M059J (cell line): ENCODE measurements at regions not wholly inside any gene's neighbourhood (a gene's known extent, or its start where the extent isn't known, plus 50 kb on each side); places are given as distances from the start of the nearest gene placed in this dataset.

ENCODE experiments used
- DNase-seq: peaks from one replicate; pipeline ENCODE4 v3.0.0-alpha.2; 2012; ENCODE audit warnings: low read depth

DNA sequence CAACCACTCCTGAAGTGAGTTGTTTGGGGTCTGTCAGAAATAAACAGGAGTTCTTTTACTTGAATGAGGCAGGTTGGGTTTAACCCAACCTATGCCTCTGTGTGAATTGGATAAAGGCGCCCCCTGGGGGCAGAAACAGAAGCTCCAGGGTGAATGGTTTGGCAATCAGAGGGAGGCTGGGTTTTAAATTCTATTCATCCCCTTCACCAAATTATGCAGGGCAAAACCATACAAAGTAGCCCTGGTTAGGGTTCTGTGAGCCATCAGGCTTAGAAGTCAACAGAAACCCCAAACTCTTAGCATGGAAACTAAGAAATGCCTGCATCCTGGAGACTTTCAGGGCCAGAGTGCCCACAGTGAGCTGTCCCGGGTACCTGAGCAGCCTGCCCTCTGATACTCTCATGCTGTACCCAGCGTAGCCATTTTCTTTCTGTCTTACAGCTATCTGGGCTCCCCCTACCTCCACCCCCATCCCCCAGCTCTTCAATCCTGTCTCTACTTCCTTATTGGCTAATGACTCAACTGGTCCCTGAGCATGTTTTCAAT is 241.5 kb downstream of the ICOS start:
- DNase-seq: peak; percentile 3

DNA sequence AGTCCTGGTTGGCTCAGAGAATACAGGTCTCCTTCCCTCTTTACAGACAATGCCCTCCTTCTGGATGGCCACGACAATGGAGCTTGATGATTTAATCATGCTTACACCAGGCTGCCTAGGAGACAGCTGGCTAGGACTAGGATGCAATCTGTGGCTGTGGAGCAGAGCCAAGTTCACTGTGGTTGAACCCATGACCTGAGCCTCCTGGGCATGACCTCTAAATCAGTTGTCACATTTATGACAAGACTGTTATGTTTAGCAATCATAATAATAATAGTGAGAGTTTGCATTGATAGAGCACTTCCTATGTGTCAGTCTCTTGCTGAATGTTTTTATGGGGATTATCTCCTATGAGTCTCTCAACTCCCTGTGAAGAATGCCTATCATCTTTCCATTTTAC is 244.1 kb downstream of the ICOS start:
- DNase-seq: no peak

DNA sequence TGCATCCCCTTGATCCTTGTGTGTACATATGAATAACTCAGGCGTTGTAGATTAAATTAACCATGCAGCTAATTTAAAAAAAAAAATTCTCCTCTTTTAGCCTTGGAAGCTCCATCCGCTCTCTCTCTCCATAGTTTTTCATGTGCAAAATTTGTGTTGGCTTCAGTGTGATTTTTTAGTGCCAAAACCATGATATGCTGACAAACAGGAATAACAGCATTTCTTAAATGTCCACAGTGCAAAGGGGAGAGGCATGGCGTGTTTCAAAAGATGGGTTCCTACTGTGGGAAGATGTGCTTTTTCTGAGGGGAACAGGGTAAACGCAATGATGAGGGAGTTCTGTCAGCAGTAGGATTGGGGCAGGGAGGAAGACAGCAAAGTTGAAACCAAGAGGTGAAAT is 247.0 kb downstream of the ICOS start:
- no peak for DNase-seq

GRCh38 chr2:204184226-204184625 is 247.7 kb downstream of the ICOS start:
- DNase-seq: no peak

DNA sequence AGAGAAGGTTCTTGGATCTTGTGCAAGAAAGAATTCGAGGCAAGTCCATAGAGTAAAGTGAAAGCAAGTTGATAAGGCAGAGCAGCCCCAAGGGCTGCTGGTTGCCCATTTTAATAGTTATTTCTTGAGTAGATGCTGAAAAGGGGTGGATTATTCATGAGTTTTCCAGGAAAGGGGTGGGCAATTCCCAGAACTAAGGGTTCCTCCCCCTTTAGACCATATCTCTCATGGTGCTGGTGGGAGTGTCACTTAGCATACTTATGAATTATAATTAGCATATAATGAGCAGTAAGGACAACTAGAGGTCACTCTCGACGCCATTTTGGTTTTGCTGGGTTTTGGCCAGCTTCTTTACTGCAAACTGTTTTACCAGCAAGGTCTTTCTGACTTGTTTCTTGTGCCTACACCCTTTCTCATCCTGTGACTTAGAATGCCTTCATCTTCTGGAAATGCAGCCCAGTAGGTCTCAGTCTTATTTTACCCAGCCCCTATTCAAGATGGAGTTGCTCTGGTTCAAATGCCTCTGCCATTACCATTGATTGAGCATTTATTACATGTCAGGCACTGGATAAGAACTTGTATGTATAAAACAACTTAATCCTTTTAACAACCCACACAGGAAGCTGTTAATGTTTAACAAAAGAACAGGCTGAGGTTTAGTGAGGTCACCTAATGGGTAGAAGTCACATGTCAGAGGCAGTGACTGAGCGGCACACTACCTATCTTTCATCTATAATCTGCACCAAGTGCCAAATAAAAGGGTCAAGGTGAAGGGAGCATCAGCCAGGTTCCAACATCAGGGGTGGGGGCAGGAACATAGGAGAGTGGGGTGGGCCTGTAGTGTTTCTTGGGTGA is 250.9 kb downstream of the ICOS start:
- no peak for DNase-seq

- DNase-seq: no peak
Observed at GRCh38 chr2:204191574-204191973, 255.0 kb downstream of the ICOS start.

DNA sequence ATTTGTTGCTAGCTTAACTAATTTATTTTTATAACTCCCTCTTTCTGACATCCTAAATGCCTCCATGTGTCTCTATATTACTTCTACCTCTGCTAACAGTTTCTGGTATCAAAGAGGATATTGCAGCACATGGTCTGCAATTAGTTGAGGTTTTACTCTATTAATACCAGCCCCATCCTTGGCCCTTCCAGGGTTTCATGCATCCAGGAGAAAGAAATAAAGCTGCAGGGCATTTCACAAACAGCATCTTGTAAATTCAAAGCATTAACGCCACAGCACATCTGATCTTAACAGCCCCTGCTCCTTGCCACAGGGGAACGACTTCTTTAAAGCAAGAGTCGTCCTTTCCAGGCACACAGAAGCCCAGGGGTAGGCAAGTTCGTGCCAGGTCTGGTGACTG is 258.9 kb downstream of the ICOS start:
- DNase-seq: no peak

GRCh38 chr2:204197336-204198005 is 260.9 kb downstream of the ICOS start:
- DNase-seq: no peak

DNA sequence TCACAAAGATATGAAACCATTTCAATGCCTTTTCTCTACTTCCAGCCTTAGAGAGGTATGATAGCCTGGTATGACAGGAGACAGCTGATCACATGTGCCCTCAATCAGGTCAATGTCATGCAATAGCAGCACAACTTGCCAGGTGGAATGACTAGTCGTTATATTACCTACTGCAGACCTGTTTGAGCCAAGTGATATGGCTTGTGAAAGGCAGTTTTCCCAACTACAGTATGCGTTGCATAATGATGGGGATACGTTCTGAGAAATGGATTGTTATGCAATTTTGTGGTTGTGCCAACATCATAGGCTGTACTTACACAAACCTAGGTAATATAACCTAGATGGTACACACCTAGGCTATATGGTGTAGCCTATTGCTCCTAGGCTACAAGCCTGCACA is 262.8 kb downstream of the ICOS start:
- DNase-seq: no peak

DNA sequence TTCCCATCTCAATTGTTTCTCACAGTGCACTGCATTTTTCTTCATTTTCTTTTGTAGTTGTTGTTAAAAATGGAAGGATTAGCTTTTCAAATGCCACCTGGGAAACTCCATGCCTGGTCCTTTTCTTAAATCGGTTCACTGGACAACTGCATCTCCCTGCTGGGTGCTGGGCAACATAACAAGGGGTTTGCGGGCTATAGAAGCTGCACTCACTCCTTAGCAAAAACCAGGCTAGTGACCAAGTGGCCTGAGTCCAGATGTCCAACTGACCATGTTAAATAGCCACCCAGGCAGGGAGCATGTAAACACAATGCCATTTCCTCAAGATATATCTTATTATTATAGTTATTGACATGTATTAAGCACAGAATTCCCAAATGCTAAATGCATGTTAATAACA is 264.9 kb downstream of the ICOS start:
- no peak for DNase-seq

DNA sequence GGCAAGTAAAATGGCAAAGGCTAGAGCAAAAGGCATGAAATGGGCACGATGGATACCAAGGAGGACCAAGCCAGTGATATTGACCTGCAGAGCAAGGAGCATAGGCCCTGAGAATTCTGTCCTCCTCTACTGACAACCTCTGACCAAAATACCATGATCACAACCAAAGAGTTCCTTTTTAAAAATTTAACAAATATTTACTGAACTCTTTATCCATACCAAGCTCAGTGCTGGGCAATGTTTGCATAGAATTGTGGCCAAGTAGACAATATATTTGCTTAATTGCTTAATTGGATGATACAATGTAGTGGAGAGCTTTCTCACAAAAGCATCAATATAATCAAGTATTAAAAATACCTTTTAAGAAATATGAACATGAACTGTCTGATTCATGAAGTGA is 265.7 kb downstream of the ICOS start:
- no peak for DNase-seq

DNA sequence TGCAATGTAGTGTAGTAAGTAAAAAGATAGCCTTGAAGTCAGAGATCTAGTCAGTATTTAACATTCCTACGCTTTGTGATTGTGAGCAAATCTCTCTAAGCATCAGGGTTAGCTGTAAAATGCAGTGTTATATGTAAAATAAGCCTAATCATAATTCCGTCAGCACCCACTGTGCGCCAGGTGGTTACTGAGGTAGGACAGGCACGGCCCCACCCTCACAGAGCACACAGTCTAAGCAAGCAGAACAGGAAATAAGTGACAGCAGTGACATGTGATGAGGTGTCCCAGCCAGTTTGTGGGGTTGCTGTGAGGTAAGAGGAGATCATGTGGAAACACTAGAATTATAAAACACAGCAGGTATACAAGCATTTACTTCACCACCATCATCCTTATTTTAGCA is 267.1 kb downstream of the ICOS start:
- DNase-seq: no peak

DNA sequence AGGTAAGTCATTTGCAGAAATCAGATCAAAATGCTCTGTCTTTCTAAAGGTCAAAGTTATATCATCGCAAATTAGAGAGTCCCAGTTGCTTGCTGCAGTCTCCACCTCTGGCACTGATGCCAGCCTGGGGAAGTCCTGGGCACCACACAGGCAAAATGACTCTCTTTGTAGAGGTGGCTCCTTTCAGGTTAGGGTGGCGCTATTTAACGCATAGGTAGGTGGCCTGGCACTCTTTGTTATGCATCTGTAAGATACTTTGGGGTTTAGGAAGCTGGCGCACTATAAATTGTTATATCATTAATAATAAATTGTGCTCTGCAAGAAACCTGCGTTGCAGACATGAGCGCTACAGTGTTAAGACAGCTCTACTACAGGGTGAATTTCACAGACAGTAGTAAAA is 268.5 kb downstream of the ICOS start:
- DNase-seq: no peak

- no peak for DNase-seq
Observed at GRCh38 chr2:204205538-204205937, 269.0 kb downstream of the ICOS start.

DNA sequence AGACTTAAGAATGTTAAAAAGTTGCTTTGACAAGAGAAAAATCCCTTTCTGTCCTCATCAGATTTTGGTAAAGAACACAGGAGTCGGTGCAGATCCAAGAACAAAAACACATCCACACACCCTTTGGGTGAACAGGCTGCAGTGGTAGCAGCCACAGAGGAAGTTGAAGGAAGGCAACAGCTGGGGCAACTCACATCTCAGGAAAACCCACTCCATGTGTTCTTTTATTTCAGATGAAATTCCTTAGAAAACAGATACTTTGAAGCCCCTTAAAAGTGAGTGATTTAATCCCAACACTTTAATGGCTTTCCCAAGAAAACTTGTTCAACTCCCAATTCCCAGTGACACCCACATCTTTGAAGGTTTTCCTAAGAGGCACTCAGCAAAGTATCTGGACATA is 271.3 kb downstream of the ICOS start:
- DNase-seq: no peak

- DNase-seq: no peak
Observed at GRCh38 chr2:204213588-204213987, 277.0 kb downstream of the ICOS start.

GRCh38 chr2:204218040-204218439 is 281.5 kb downstream of the ICOS start:
- DNase-seq: no peak

GRCh38 chr2:204219196-204219595 is 282.6 kb downstream of the ICOS start:
- DNase-seq: no peak

- DNase-seq: no peak
Observed at GRCh38 chr2:204220896-204221295, 284.3 kb downstream of the ICOS start.

GRCh38 chr2:204223046-204223445 is 286.5 kb downstream of the ICOS start:
- no peak for DNase-seq

DNA sequence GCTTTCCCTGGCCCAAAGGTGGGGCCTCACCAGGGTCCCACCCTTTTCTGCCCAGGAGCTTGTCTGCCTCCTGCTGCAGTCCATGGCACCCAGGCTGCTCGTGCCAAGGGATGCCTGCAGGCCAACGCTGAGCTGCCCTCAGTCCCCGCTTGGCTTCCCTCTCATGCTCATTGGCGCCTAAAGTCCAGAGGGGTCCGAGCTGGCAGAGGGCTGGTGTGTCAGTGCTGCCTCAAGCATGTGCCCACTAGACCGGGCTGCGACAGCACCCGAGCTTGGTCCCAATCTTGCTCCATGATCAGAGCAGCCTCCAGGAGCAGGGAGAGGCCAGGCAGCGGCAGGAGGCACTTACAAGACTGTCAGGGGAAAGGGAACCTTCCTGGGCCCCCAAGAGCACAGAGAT is 287.0 kb downstream of the ICOS start:
- no peak for DNase-seq

DNA sequence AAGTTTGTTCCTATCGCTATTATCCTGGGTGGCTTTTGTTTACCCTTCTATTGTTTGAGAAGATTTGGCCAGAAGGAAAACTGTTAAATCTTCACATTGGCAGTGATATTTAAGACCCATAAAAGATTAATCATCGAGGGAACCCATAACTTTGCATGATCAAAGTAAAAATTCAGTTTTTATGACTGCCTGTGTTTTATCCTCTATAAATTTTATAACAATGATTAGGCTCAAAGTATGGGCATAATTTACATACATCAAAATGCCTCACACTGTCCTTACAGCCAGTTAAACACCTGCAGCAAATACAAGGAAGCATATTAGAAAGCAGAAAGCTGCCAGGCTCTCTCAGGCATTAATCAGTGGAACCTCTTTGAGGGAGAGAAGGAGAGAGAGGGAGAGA is 289.1 kb downstream of the ICOS start:
- DNase-seq: no peak

GRCh38 chr2:204226305-204226880 is 289.8 kb downstream of the ICOS start:
- DNase-seq: no peak
